Stimulated activated CD8-positive, alpha-beta memory T cell treated with anti-CD3 and anti-CD28 coated beads, Interleukin-4, amount 100 ng/mL, for 48 hours (primary cell): ENCODE measurements at regions not wholly inside any gene's neighbourhood (a gene's known extent, or its start where the extent isn't known, plus 50 kb on each side); places are given as distances from the start of the nearest gene placed in this dataset.

Source experiments
- DNase-seq: peaks from one replicate; pipeline ENCODE4 v3.0.0-alpha.2; 2020

- no peak for DNase-seq
Measured at GRCh38 chr2:240324312-240325015, 111.0 kb upstream of the GPC1 start.

- DNase-seq = no peak
Measured at GRCh38 chr2:240325016-240326007, 110.2 kb upstream of the GPC1 start.

- DNase-seq = no peak
Measured at GRCh38 chr2:240326246-240326645, 109.2 kb upstream of the GPC1 start.

DNA sequence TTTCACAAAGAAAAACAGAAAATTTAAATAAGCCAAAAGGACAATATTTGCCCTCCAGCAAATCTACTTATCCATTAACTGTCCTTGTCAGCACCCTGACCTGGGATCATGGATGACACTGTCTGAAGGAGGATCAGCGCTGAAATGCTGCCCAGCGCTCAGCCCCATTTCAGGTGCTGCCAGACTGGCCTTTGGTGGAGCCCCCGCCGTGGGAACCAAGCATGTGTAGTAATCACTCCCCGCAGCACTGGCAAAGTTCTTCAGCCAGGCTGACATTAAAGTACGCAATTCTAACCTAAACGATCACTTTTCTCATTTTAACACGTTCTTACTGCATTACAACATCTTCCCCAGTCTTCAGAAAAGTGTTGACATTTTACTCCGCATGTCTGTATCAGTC is 108.6 kb upstream of the GPC1 start:
- DNase-seq = no peak

GRCh38 chr2:240327566-240327965 is 107.9 kb upstream of the GPC1 start:
- DNase-seq = no peak

DNA sequence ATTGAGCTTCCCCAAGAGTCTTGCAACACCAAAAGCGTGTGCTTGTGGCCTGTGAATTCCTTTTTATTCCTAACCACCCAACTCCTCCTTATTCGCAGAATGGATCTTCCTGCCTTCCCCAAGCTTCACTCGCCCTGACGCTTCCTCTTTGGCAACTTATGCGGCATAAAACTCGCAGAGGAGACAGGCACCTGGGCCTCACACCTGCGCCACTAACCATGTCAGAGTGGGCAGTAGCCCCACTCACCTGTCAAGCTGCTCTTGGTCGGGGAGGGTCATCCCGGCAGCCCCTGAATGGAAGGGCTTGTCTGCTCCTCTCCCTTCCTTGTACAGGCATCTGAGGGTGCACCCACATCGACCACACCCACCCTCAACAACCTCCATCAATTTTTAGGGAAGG is 106.9 kb upstream of the GPC1 start:
- DNase-seq = no peak

- no peak for DNase-seq
Measured at GRCh38 chr2:240329116-240329665, 106.3 kb upstream of the GPC1 start.

GRCh38 chr2:240329778-240330177 is 105.7 kb upstream of the GPC1 start:
- DNase-seq = no peak

DNA sequence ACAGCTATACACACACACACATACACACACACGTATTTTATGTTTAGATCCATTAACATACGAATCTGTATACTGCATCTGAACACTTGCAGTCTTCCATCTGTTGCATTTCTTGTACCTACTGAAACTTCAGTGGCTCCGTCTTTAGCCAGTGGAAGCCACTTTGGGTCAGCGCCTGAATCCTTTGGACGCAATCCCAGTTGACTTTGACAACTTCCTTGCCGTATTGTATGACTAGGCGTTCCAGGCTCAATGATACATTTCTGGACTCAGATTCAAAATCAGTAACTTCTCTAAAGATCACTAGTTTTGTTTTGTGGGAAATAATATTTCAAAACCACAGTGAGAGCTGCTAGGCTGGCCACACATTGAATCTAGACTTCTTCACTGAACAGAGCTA is 101.5 kb upstream of the GPC1 start:
- no peak for DNase-seq

- DNase-seq = no peak
Measured at GRCh38 chr2:240335061-240335460, 100.4 kb upstream of the GPC1 start.

- no peak for DNase-seq
Measured at GRCh38 chr2:240336820-240337427, 98.5 kb upstream of the GPC1 start.

DNA sequence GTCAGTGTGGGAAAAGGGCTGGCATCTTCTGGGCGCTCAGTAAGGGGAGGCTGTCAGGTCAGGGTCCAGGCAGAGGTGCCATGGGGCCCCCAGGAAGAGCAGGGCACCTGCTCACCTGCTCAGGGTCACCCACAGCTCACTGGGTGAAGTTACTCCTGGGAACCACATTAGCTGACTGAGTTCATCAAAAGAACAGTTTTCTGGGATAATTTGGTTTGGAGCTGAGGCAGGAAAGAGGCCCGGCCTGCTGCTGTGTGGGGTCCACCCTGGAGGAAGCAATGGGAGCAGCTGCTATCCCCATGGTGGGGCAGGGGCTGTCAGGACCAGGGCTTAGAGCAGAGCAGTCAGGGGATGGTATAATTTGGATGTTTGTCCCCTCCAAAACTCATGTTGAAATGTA is 97.2 kb upstream of the GPC1 start:
- DNase-seq = no peak

DNA sequence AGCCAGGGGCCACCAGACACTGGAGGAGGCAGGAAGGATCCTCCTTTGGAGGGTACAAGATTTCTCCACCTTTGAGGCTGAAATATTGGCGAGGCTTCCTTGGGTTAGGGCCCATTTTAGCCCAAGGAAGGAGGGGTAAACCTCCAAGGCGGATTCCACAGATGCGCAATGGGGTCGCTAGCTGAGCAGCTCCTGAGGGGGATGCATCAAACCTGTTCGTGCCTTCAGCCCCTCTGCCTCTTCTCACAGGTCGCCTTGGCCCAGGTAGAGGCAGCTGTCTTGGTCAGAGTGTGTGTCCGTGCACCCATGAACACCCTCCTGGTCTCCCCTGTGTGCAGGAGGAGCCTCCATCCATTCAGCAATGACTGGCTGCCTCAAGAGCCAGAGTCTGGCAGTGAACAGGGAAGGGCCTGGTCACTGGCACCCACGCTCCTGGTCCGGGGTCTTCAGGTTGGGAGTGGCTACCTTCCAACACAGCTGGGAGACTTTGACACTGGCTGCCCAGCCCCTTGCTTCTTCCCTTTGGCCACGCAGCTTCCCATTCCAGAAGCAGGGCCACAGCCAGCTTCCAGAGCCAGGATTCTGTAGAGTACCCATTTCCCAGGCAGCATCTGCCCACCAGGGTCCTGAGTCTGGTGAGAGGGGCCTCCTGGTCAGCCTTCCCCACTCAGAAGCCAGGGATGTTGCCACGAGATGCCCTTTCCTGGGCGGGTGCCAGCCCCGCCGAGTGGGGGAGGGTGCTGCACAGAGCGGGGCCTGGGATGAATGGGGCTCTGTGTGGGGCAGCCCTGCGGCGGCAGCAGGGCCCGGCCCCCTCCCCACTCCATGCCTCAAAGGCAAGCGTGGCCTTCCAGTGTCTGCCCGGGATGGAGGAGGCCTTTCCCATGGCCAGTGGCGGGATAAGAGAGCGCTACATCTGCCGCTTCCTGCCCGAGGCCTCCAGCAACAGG is 95.8 kb upstream of the GPC1 start:
- no peak for DNase-seq

DNA sequence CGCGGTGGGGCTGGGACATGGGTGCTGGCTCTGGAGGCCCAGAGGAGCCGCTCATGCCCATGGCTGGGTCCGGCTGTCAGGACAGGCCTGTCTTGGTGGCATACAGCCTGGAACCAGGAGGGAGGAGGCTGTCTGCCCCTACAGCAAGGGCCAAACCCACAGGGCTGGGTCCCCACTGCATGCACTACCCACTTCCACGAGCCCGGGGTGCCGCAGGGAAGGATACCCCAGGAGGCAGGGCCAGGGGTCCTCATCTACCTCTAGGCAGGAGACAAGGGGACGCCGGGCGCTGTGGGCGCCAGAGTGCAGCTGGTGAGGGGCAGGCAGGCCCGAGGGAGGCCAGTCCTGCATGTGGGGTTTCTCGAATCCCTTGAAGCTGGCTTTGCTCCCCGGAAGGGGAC is 95.1 kb upstream of the GPC1 start:
- no peak for DNase-seq

DNA sequence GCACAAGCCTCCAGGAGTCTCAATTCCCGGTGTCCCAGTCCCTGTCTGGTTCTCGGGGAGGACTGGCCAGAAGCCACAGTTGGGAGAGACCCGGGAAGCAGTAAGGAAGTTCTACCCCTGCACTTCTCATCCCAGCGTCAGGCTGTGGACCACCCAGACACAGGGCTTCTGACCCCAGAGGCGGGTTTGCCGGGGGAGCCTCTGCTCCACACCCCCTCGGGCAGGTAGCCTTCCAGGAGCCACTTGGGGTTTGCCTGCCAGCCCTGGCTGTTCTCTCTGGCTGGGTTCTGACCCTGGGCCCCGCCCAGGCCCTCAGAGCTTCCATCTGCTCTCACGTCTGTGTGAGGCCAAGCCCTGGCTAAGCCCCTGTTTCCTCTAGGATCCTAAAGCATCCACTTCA is 94.4 kb upstream of the GPC1 start:
- DNase-seq = no peak

DNA sequence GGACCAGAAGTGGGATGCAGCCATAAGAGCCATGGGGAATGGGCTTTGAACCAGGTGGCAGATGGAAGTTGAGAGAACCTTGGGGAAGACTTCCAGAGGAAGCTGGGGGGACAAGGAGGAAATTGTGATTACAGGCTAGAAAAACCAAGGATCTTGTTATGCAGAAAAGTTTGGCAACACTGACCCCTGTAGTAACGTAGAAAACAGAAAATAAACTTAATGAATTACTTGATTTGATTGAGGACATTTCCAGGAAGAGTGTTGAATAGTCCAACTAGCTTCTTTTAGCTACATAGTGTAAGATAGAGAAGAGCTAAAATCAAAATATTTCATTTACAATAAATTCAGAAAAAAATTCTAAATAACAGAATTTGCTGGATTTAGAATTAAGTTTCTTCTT is 91.9 kb upstream of the GPC1 start:
- no peak for DNase-seq

DNA sequence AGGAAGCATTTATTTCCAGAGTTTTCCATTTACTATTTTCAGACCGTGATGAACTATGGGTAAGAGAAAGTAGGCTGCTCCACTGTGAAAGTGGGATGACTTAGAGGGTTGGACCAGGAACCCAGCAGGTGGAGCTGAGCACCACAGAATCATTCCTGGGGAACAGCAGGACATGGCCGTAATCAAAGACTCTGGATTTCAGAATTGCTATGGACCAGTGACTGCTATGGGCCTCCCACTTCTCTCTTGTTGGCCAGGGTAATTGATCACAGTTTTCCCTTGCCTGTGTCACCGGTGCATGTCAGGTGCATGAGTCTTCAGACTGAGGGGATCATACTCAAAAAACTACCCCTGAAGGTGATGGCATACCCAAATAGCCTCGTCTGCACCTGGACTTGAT is 90.6 kb upstream of the GPC1 start:
- DNase-seq = no peak

GRCh38 chr2:240346015-240346752 is 89.3 kb upstream of the GPC1 start:
- no peak for DNase-seq

DNA sequence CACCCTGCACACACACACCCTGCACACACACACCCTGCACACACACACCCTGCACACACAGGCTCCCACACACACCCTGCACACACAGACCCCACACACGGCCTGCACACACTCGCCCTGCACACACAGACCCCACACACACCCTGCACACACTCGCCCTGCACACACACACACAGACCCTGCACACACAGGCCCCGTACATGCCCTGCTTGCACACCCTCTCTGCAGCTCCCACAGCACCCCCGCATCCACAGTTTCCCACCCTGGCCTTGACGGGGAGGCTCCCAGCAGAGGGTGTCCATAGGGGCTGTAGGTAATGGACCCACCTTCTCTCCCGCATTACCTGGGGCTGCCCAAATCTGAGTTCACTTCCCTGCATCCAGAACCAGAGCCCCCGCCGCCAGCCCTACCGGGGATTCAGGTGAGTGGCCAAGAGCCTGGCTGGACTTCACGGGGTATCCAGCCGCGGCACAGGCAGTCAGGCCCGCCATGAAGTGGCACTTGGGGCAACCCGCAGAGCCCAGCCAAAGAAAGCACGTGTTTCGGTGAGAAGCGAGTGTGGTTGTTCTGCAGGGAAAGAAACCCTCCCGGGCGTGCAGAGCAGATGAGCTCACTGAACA is 88.6 kb upstream of the GPC1 start:
- DNase-seq = no peak

DNA sequence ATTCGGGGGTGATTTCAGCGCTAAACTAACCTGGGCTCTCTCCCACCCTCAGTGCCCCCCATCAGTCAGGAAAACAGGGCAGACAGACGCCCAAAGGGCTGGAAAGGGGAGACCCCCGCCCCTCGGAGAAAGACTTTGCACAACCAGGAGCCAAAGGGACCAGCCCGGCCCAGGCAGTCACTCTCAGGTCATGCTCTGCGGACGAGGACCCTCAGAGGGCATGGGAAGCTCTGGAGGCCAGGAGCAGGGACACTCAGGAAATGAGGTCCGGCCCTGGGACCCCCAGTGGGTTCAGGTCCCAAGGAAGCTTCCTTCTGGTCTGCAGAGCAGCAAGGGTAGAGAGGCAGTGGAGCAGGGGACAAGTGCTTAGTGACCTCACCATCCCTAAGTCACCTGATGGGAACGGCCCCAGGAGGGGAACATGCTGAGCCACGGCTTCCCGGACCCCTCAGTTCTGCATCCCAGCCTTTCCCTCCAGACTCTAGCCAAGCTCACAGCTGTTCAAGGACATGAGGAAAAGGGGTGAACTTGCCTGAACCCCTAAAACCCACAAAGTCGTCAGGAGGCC is 88.0 kb upstream of the GPC1 start:
- no peak for DNase-seq
